ENCODE measurements at regions not wholly inside any gene's neighbourhood (a gene's known extent, or its start where the extent isn't known, plus 50 kb on each side); places are given as distances from the start of the nearest gene placed in this dataset.

GRCh38 chr15:39114690-39115378 lies 466.0 kb upstream of the THBS1 start:
- Histone ChIP-seq H3K9ac (no peak overlapping the region), H3K27ac (ENCODE audit: low read depth in 2 of 2, low read length in 1 of 2) (no peak overlapping the region), H3K4me2 (no peak overlapping the region), H3K9me3 (peaks cover 11% of the 10 kb centered on the region; the same call in 1 of the 2 replicates), H3F3A (replicated peaks; ENCODE audit: insufficient read depth) (peaks cover 28% of the 10 kb centered on the region), H3K79me2 (ENCODE audit: insufficient read depth) (no peaks in the 10 kb centered on the region), H2AFZ (ENCODE audit: low read depth) (no peak overlapping the region), H3K4me1 (ENCODE audit: control insufficient read depth in 1 of 2, insufficient read depth in 2 of 2, low read depth in 1 of 2, low read length in 1 of 2) (peaks cover 0 to 18% of the 10 kb centered on the region in 2 experiments; a peak in 1 of 4 replicates), H3K4me3 (ENCODE audit: low read depth in 2 of 2, low read length in 1 of 2) (no peak overlapping the region), H4K20me1 (ENCODE audit: insufficient read depth) (no peaks in the 10 kb centered on the region), H3K36me3 (replicated peaks in 1 of 2; ENCODE audit: control insufficient read depth in 1 of 2, insufficient read depth in 2 of 2, low read length in 1 of 2) (peaks cover 0 to 3% of the 10 kb centered on the region in 2 experiments), H3K9me2 (no peaks in the 10 kb centered on the region), H3K27me3 (ENCODE audit: insufficient read depth) (no peaks in the 10 kb centered on the region)
- ChIA-PET CTCF (interaction anchor here (1.1 to 1.4 kb wide), 4 partner anchors 10 to 642 kb away, joined by 3 to 5 read pairs (median 3); no protein-coding TSS in a partner anchor), POLR2A (no interaction called here)
- DNase-seq: no peak
- WGBS (ENCODE audit: low lambda C conversion rate): 92% methylated on average over 1 of the region's 1 CpG
- TF ChIP-seq FOSL2 (IDR thresholded peaks at IDR 0.05; ENCODE audit: borderline replicate concordance, low read depth) (no peak), EP300 (IDR thresholded peaks at IDR 0.05; ENCODE audit: borderline replicate concordance in 1 of 2, low read depth in 1 of 2, low read length in 1 of 2) (no peak)
- TF ChIP-seq, protein P1, sequence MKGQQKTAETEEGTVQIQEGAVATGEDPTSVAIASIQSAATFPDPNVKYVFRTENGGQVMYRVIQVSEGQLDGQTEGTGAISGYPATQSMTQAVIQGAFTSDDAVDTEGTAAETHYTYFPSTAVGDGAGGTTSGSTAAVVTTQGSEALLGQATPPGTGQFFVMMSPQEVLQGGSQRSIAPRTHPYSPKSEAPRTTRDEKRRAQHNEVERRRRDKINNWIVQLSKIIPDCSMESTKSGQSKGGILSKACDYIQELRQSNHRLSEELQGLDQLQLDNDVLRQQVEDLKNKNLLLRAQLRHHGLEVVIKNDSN (IDR thresholded peaks at IDR 0.05; ENCODE audit: borderline replicate concordance, low read depth): no peak

DNA sequence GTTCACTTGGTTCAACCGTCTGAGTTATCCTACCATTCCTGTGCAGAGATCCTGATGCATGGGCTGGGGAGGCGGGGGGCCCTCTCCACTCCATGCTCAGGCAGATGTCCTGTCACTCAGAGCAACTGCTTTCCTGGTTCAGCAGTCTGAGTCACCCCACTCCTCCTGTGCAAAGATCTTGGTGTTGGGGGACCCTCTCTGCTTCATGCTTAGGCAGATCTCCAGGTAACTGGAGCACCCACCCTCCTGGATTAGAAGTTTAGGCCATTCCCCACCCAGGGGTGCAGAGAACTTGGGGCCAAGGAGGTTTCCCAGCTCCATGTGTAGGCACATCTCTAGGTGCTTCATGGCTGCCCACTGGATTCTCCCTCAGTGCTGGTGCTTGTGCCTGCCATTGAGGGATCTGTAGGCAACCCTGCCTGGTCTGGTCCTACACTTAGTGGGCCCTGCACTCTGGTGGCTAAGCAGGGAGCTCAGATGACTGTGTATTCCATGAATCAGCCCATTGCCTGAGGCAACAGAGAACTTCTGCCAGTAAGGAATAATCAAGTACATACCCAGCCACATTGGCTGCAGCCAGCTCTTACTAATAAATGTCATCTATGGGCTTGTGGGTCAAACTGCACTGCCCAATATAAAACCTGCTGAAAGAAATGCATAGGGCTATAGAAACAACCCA lies 465.4 kb upstream of the THBS1 start:
- Histone ChIP-seq H3K27ac (ENCODE audit: low read depth in 2 of 2, low read length in 1 of 2) (no peak overlapping the region), H3F3A (replicated peaks; ENCODE audit: insufficient read depth) (peaks cover 28% of the 10 kb centered on the region), H4K20me1 (ENCODE audit: insufficient read depth) (no peaks in the 10 kb centered on the region), H3K4me3 (ENCODE audit: low read depth in 2 of 2, low read length in 1 of 2) (no peak overlapping the region), H3K9me3 (peaks cover 11% of the 10 kb centered on the region; the same call in 1 of the 2 replicates), H3K36me3 (replicated peaks in 1 of 2; ENCODE audit: control insufficient read depth in 1 of 2, insufficient read depth in 2 of 2, low read length in 1 of 2) (peaks cover 0 to 3% of the 10 kb centered on the region in 2 experiments), H3K79me2 (ENCODE audit: insufficient read depth) (no peaks in the 10 kb centered on the region), H3K4me1 (ENCODE audit: control insufficient read depth in 1 of 2, insufficient read depth in 2 of 2, low read depth in 1 of 2, low read length in 1 of 2) (peaks cover 0 to 13% of the 10 kb centered on the region in 2 experiments; a peak in 1 of 4 replicates), H3K9me2 (no peaks in the 10 kb centered on the region), H3K4me2 (no peak overlapping the region), H2AFZ (ENCODE audit: low read depth) (no peak overlapping the region), H3K9ac (no peak overlapping the region), H3K27me3 (ENCODE audit: insufficient read depth) (no peaks in the 10 kb centered on the region)
- no peak for DNase-seq
- ChIA-PET POLR2A (no interaction called here), CTCF (interaction anchor here (1.1 to 1.4 kb wide), 4 partner anchors 10 to 641 kb away, joined by 3 to 5 read pairs (median 3); no protein-coding TSS in a partner anchor)
- TF ChIP-seq GABPA (IDR thresholded peaks at IDR 0.05; ENCODE audit: low read depth) (no peak), NRF1 (IDR thresholded peaks at IDR 0.05; ENCODE audit: low read depth, low read length) (no peak), TCF12 (IDR thresholded peaks at IDR 0.05) (no peak), EZH2phosphoT487 (IDR thresholded peaks at IDR 0.05; ENCODE audit: borderline replicate concordance, low read depth) (no peak), FOXJ3 (CRISPR knock-in tag; IDR thresholded peaks at IDR 0.05) (no peak), CHD2 (IDR thresholded peaks at IDR 0.05; ENCODE audit: low read length, partially characterized antibody) (no peak), NFIC (IDR thresholded peaks at IDR 0.05; ENCODE audit: borderline replicate concordance) (no peak), YY1 (IDR thresholded peaks at IDR 0.05; ENCODE audit: low read depth) (no peak), TEAD4 (IDR thresholded peaks at IDR 0.05; ENCODE audit: borderline replicate concordance, insufficient read depth) (no peak), RFX5 (IDR thresholded peaks at IDR 0.05; ENCODE audit: low read length) (no peak), RCOR1 (IDR thresholded peaks at IDR 0.05; ENCODE audit: low read length) (no peak), CTCF (IDR thresholded peaks at IDR 0.05) (no peak), GATA2 (CRISPR knock-in tag; IDR thresholded peaks at IDR 0.05) (no peak), SMC3 (IDR thresholded peaks at IDR 0.05; ENCODE audit: low read depth, low read length) (no peak), ELF1 (IDR thresholded peaks at IDR 0.05) (no peak)
- TF ChIP-seq, protein P2, sequence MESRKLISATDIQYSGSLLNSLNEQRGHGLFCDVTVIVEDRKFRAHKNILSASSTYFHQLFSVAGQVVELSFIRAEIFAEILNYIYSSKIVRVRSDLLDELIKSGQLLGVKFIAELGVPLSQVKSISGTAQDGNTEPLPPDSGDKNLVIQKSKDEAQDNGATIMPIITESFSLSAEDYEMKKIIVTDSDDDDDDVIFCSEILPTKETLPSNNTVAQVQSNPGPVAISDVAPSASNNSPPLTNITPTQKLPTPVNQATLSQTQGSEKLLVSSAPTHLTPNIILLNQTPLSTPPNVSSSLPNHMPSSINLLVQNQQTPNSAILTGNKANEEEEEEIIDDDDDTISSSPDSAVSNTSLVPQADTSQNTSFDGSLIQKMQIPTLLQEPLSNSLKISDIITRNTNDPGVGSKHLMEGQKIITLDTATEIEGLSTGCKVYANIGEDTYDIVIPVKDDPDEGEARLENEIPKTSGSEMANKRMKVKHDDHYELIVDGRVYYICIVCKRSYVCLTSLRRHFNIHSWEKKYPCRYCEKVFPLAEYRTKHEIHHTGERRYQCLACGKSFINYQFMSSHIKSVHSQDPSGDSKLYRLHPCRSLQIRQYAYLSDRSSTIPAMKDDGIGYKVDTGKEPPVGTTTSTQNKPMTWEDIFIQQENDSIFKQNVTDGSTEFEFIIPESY (IDR thresholded peaks at IDR 0.05; ENCODE audit: borderline replicate concordance, low read depth): no peak
- TF ChIP-seq, protein P3, sequence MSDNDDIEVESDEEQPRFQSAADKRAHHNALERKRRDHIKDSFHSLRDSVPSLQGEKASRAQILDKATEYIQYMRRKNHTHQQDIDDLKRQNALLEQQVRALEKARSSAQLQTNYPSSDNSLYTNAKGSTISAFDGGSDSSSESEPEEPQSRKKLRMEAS (IDR thresholded peaks at IDR 0.05; ENCODE audit: low read depth): no peak
- WGBS (ENCODE audit: low lambda C conversion rate): 67% methylated on average over 1 of the region's 2 CpGs

Data from SK-N-SH (cell line).